ENCODE measurements at regions not wholly inside any gene's neighbourhood (a gene's known extent, or its start where the extent isn't known, plus 50 kb on each side); places are given as distances from the start of the nearest gene placed in this dataset.

DNA sequence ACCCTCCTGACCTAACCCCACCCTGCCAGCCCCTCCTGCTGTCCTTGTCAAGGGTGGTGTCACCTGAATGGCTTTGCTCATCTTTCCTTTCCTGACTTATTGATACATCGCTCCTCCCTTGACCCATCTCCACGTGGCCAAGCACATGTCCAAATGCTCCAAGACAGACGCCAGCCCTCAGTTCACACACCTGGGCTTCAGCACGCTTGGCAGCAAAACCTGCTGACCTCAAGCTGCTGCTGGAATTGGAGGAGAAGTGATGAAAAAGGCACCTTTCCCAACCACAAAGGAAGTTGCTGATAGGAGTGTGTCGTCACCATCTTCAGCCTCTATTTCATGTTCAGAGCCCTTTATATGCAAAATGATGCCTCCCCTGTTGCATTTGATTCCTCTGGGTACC lies 141.3 kb downstream of the TLE3 start:
- intact Hi-C loops (cut with DNase I) = no loop called here
- DNase-seq (no peak), ATAC-seq (no peak)
- H3K36me3 ChIP-seq = no peaks in the 10 kb centered on the region
- no peak overlapping the region for H3K4me3 ChIP-seq
- H3K27ac ChIP-seq = no peak overlapping the region
- no peaks in the 10 kb centered on the region for H3K27me3 ChIP-seq (ENCODE audit: low read depth)
- H3K4me1 ChIP-seq = no peaks in the 10 kb centered on the region
- no peaks in the 10 kb centered on the region for H3K9me3 ChIP-seq
- no peak for TF ChIP-seq CTCF (IDR thresholded peaks at IDR 0.05)

- ATAC-seq = no peak
- no peak for DNase-seq
- no peaks in the 10 kb centered on the region for H3K9me3 ChIP-seq
- H3K27me3 ChIP-seq (ENCODE audit: low read depth) = no peaks in the 10 kb centered on the region
- no peak overlapping the region for H3K4me3 ChIP-seq
- intact Hi-C loops (cut with DNase I) = no loop called here
- H3K27ac ChIP-seq = no peak overlapping the region
- H3K4me1 ChIP-seq = no peaks in the 10 kb centered on the region
- no peak for TF ChIP-seq CTCF (IDR thresholded peaks at IDR 0.05)
- H3K36me3 ChIP-seq = no peaks in the 10 kb centered on the region
Measured at GRCh38 chr15:69957175-69957574, 140.5 kb downstream of the TLE3 start.

DNA sequence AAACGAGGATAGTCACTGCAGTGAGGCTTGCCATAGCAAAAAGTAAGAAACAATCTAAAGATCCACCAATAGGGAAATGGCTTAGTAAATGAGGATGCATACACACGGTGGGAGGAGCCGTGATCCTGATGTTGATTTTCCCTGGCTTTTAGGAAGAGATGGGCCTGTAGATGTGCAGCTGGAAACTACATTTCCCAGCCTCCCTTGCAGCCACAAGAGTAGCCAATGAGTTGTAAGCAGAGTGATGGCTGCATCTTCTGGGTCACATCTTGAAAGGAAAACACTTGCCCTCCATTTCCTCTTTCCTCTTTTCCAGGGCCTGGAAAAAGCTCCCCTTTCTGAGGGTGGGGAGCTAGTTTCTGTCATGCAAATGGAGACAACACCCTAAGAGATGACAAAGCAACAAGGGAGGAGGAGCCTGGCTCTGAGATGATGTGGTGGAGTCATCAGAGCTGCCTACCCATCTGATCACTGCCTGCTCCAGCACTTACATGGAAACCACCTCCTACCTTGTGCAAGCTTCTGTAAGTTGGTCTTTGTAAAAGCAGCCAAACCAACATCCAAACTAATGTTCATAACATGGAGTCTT lies 139.1 kb downstream of the TLE3 start:
- H3K36me3 ChIP-seq = no peaks in the 10 kb centered on the region
- no peak for DNase-seq
- no peak overlapping the region for H3K27ac ChIP-seq
- no peaks in the 10 kb centered on the region for H3K9me3 ChIP-seq
- TF ChIP-seq CTCF (IDR thresholded peaks at IDR 0.05) = no peak
- no peak overlapping the region for H3K4me3 ChIP-seq
- no peaks in the 10 kb centered on the region for H3K4me1 ChIP-seq
- ATAC-seq = no peak
- no peaks in the 10 kb centered on the region for H3K27me3 ChIP-seq (ENCODE audit: low read depth)
- intact Hi-C loops (cut with DNase I) = no loop called here

DNA sequence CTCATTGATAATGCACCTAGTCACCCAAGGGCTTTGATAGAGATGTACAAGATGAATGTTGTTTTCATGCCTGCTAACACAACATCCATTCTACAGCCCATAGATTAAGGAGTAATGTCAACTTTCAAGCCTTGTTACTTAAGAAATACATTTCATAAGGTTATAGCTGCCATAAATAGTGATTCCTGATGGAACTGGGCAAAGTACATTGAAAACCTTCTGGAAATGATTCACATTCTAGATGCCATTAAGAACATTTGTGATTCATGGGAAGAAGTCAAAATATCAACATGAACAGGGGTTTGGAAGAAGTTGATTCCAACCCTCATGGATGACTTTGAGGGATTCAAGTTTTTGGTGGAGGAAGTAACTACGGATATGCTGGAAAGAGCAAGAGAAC lies 135.2 kb downstream of the TLE3 start:
- Histone ChIP-seq H3K4me1 (no peaks in the 10 kb centered on the region), H3K27ac (no peak overlapping the region), H3K27me3 (ENCODE audit: low read depth) (no peaks in the 10 kb centered on the region), H3K4me3 (no peak overlapping the region), H3K9me3 (no peaks in the 10 kb centered on the region), H3K36me3 (no peaks in the 10 kb centered on the region)
- intact Hi-C loops (cut with DNase I) = no loop called here
- ATAC-seq (no peak), DNase-seq (no peak)
- no peak for TF ChIP-seq CTCF (IDR thresholded peaks at IDR 0.05)

DNA sequence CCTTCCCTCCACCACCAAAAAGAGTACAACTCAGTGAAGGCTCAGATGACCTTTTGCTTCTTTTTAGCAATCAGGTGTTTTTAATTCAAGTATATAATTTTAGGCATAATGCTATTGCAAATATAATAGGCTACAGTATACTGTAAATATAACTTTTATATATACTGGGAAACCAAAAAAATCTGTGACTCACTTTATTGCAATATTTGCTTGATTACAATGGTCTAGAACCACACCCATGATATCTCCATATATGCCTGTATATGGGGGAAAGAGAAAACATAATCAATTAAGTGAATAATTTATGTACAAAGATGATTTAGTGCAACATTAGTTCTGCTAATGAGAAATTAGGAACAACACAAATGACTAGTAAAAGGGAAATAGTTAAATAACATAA lies 134.3 kb downstream of the TLE3 start:
- TF ChIP-seq CTCF (IDR thresholded peaks at IDR 0.05) = no peak
- H3K4me1 ChIP-seq = no peaks in the 10 kb centered on the region
- ATAC-seq = no peak

DNA sequence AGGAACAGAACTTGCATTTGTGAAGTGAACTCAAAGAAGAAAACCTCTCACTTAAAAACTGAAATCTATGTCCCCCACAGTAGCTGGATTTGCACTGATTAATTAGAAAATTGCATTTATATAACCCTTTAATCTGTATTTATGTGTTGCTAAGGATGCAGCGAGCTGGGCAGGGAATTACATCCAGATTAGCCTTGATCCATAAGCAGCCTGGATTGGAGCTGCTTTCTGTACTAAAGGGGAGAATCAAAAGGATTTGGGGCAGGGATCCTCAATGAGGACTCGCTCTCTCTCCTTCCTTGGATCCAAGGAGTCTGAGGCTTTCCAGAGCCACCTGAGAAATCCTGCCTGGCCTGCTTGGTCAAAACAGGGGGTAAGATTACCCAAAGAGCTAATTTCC lies 125.9 kb downstream of the TLE3 start:
- DNase-seq (no peak), ATAC-seq (no peak)
- Histone ChIP-seq H3K4me3 (no peak overlapping the region), H3K4me1 (no peaks in the 10 kb centered on the region), H3K9me3 (no peaks in the 10 kb centered on the region), H3K27me3 (ENCODE audit: low read depth) (peaks cover 11% of the 10 kb centered on the region), H3K36me3 (no peaks in the 10 kb centered on the region), H3K27ac (no peak overlapping the region)
- intact Hi-C loops (cut with DNase I) = no loop called here
- TF ChIP-seq CTCF (IDR thresholded peaks at IDR 0.05) = no peak

More for the DNA sequence above, 134.3 kb downstream of the TLE3 start:
- H3K36me3 ChIP-seq = no peaks in the 10 kb centered on the region
- H3K27me3 ChIP-seq (ENCODE audit: low read depth) = no peaks in the 10 kb centered on the region
- no peak overlapping the region for H3K4me3 ChIP-seq
- H3K9me3 ChIP-seq = no peaks in the 10 kb centered on the region
- DNase-seq = no peak
- no peak overlapping the region for H3K27ac ChIP-seq
- intact Hi-C loops (cut with DNase I) = no loop called here
